ENCODE measurements at regions not wholly inside any gene's neighbourhood (a gene's known extent, or its start where the extent isn't known, plus 50 kb on each side); places are given as distances from the start of the nearest gene placed in this dataset.

- CTCF ChIA-PET = interaction anchor here (0.6 kb wide), 1 partner anchor 1574 kb away, joined by 3 read pairs; no protein-coding TSS in a partner anchor
- no peak for DNase-seq
- Mint-ChIP-seq H3K36me3 (ENCODE audit: low read depth) (no peaks in the 10 kb centered on the region), H3K27me3 (peaks cover 1% of the 10 kb centered on the region), H3K27ac (no peak overlapping the region), H3K4me3 (no peak overlapping the region), H3K4me1 (no peaks in the 10 kb centered on the region), H3K9me3 (no peaks in the 10 kb centered on the region)
- POLR2A ChIA-PET = no interaction called here
Observed at GRCh38 chr6:169035385-169036240, 218.0 kb downstream of the THBS2 start.

- Mint-ChIP-seq H3K9me3 (no peaks in the 10 kb centered on the region), H3K27me3 (peaks cover 1% of the 10 kb centered on the region), H3K4me1 (no peaks in the 10 kb centered on the region), H3K27ac (no peak overlapping the region), H3K4me3 (no peak overlapping the region), H3K36me3 (ENCODE audit: low read depth) (no peaks in the 10 kb centered on the region)
- ChIA-PET POLR2A (no interaction called here), CTCF (interaction anchor here (1.4 kb wide), 1 partner anchor 15 kb away, joined by 3 read pairs; no protein-coding TSS in a partner anchor)
- no peak for DNase-seq
Observed at GRCh38 chr6:169034516-169035167, 219.0 kb downstream of the THBS2 start.

DNA sequence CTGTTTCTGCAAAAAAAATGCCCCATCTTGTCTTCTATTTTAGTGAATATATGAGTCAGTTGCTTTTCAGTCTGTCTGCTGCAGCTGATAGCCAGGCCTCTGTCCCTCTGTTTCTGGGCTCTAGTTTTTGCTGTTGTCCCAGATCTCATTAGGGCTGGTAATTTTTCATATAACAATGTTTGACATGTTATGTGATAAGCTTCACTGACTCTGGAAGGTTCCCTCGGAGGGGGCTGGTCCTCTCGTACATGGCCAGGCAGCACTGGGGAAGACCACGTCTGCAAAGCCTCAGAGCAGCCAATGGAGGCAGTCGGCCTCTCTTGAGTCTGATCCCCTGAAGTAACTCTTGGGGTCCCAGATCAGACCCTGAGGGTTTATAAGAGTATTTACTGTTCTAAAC is 223.8 kb downstream of the THBS2 start:
- H3K4me1 Mint-ChIP-seq = no peaks in the 10 kb centered on the region
- DNase-seq = no peak
- no peak overlapping the region for H3K4me3 Mint-ChIP-seq
- POLR2A ChIA-PET = no interaction called here
- H3K9me3 Mint-ChIP-seq = no peaks in the 10 kb centered on the region
- CTCF ChIA-PET = no interaction called here
- no peaks in the 10 kb centered on the region for H3K36me3 Mint-ChIP-seq (ENCODE audit: low read depth)
- H3K27me3 Mint-ChIP-seq = peaks cover 1% of the 10 kb centered on the region
- no peak overlapping the region for H3K27ac Mint-ChIP-seq

DNA sequence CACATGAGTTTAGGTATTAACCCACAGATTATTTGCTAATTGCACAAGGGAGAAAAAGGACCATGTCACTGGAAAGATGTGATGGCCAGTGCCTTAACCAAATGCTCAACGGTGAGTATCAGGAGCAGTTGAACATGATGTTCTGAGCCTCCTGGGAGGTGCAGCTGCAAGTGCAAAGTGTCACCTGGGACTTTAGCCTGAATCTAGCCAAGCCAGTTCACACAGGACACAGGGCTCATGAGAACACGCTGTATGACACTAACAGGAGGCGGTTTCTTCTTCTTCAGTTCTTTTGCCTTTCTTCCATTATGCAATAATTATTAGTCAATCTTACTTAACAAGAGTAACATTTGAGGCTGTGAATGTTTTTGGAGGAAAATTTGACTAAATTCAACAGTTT is 225.3 kb downstream of the THBS2 start:
- H3K27me3 Mint-ChIP-seq = peaks cover 1% of the 10 kb centered on the region
- POLR2A ChIA-PET = no interaction called here
- no peaks in the 10 kb centered on the region for H3K9me3 Mint-ChIP-seq
- no peaks in the 10 kb centered on the region for H3K36me3 Mint-ChIP-seq (ENCODE audit: low read depth)
- no peak overlapping the region for H3K27ac Mint-ChIP-seq
- no peaks in the 10 kb centered on the region for H3K4me1 Mint-ChIP-seq
- H3K4me3 Mint-ChIP-seq = no peak overlapping the region
- no peak for DNase-seq
- CTCF ChIA-PET = no interaction called here

DNA sequence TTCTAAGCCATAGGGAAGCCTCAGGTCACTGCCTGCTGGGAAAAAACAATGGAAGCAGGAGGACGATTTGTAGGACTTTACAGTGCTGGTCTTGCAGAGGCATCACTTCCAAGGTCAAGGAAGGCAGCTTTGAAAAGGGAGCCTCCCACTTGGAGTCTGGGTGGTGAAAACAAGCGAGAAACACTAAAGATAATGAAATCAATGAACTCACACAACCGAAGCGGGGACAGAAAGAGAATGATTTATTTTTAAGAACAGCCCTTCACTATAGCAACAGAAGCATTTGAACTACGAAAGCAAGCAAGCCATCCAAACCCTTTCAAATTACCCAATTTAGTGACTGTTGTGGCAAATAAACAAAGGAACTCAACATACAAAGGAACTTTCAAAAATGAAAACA is 227.5 kb downstream of the THBS2 start:
- Mint-ChIP-seq H3K36me3 (ENCODE audit: low read depth) (no peaks in the 10 kb centered on the region), H3K4me1 (no peaks in the 10 kb centered on the region), H3K4me3 (no peak overlapping the region), H3K9me3 (no peaks in the 10 kb centered on the region), H3K27ac (no peak overlapping the region), H3K27me3 (no peaks in the 10 kb centered on the region)
- ChIA-PET POLR2A (no interaction called here), CTCF (no interaction called here)
- no peak for DNase-seq

GRCh38 chr6:169024047-169024660 is 229.5 kb downstream of the THBS2 start:
- Mint-ChIP-seq H3K4me1 (no peaks in the 10 kb centered on the region), H3K27me3 (no peaks in the 10 kb centered on the region), H3K4me3 (no peak overlapping the region), H3K36me3 (ENCODE audit: low read depth) (no peaks in the 10 kb centered on the region), H3K27ac (no peak overlapping the region), H3K9me3 (no peaks in the 10 kb centered on the region)
- DNase-seq = no peak
- CTCF ChIA-PET = no interaction called here
- POLR2A ChIA-PET = no interaction called here

DNA sequence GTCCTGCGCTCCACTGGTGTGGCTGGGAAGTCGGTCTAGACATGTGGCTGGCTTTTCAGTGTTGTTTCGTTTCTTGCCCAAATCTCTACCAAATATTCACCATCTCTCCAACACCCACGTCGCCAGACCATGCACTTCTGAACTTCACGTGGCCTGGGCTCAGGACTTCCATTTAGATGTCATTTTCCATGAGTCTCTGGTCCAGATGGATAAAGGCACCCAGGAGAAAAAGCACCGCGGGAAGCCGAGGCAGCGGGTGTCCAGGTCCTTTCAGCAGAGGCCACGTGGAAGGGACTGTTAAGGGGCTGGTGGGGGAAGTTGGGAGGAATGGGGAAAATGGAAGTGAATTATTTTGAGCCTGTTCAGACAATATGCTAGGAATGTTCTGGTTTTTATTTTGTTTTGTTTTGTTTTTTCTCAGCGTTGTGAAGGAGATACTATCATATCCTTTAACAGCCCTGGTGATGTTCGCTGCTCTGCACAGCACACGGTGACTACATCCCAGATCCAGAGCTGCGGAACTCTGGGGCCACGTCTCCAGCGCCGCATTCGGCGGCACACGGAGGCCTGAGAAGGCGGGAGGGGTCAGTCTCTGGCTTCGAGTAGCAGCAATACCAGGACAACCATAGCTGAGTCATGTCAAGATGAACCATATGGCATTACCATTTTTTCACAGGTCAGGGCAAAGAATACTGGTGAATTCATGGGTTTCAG is 230.3 kb downstream of the THBS2 start:
- POLR2A ChIA-PET = no interaction called here
- Mint-ChIP-seq H3K27me3 (no peaks in the 10 kb centered on the region), H3K27ac (no peak overlapping the region), H3K4me3 (no peak overlapping the region), H3K9me3 (no peaks in the 10 kb centered on the region), H3K36me3 (ENCODE audit: low read depth) (no peaks in the 10 kb centered on the region), H3K4me1 (no peaks in the 10 kb centered on the region)
- CTCF ChIA-PET = no interaction called here
- no peak for DNase-seq

DNA sequence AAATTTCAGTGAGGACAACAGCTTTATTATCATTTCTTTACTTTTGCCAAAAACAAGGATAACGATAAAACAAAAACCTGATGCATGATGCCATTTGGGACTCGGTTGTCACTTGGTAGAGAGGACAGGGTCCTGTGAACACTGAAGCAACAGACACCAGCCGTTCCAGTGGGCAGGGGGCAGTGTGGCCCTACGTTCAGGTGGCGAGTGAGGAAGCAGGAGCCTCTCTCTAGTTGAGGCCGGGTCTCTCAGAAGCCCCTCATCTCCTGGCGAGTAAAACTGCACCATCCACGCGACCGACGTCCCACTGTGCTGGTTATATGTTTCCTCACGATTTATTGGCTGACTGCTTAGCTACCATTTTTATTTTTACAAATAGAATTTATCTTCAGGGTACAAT is 231.6 kb downstream of the THBS2 start:
- no peak for DNase-seq
- Mint-ChIP-seq H3K36me3 (ENCODE audit: low read depth) (no peaks in the 10 kb centered on the region), H3K4me3 (no peak overlapping the region), H3K27me3 (no peaks in the 10 kb centered on the region), H3K4me1 (no peaks in the 10 kb centered on the region), H3K27ac (no peak overlapping the region), H3K9me3 (peaks cover 3% of the 10 kb centered on the region)
- CTCF ChIA-PET = no interaction called here
- POLR2A ChIA-PET = no interaction called here

DNA sequence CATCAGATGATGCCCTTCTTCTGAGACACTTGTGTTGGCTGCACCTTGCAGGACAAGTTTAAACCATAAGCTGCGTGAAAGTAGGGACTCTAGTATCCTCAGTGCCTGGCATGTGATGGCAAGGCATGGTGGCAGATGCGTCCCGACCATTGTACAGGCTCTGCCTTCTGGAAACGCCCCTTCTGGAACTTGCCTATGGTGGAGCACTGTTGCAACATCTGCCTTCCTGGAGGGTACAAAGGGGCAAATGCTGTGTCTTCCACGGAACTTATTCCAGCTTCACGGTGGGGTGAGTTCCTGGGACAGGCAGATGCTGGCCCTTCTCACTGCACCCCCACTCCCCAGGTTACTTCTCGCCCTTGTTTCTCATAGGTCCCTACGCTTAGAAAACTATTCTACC is 232.8 kb downstream of the THBS2 start:
- ChIA-PET CTCF (no interaction called here), POLR2A (no interaction called here)
- H3K27me3 Mint-ChIP-seq = peaks cover 2% of the 10 kb centered on the region
- H3K4me1 Mint-ChIP-seq = no peaks in the 10 kb centered on the region
- H3K27ac Mint-ChIP-seq = no peak overlapping the region
- H3K36me3 Mint-ChIP-seq (ENCODE audit: low read depth) = no peaks in the 10 kb centered on the region
- DNase-seq = no peak
- peaks cover 3% of the 10 kb centered on the region for H3K9me3 Mint-ChIP-seq
- H3K4me3 Mint-ChIP-seq = no peak overlapping the region

GRCh38 chr6:169019727-169020491 is 233.7 kb downstream of the THBS2 start:
- POLR2A ChIA-PET = no interaction called here
- Mint-ChIP-seq H3K4me1 (no peaks in the 10 kb centered on the region), H3K27me3 (peaks cover 2% of the 10 kb centered on the region), H3K27ac (no peak overlapping the region), H3K9me3 (peaks cover 3% of the 10 kb centered on the region), H3K4me3 (no peak overlapping the region), H3K36me3 (ENCODE audit: low read depth) (no peaks in the 10 kb centered on the region)
- DNase-seq = no peak
- CTCF ChIA-PET = interaction anchor here (0.7 kb wide), 1 partner anchor 14 kb away, joined by 3 read pairs; no protein-coding TSS in a partner anchor

DNA sequence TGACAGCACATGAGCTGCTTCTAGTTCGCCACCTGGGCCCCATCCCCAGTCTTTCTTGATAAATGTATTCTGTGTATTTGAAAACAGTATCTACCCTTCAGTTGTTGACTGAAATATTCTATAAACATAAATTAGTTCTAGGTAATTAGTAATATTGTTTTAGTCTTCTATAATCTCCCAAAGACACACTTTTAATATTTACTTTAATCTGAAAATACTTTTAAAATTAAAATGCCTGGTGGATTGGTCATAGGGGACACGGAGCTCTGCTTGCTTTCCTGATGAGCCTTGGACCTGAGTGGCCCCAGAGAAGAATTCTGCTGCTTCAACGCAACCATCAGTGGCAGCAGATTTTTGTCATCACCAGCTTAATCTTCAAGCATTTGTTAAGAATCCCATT is 234.5 kb downstream of the THBS2 start:
- Mint-ChIP-seq H3K4me1 (no peaks in the 10 kb centered on the region), H3K4me3 (no peak overlapping the region), H3K27me3 (peaks cover 2% of the 10 kb centered on the region), H3K27ac (no peak overlapping the region), H3K9me3 (peaks cover 3% of the 10 kb centered on the region), H3K36me3 (ENCODE audit: low read depth) (no peaks in the 10 kb centered on the region)
- no peak for DNase-seq
- POLR2A ChIA-PET = no interaction called here
- CTCF ChIA-PET = no interaction called here

GRCh38 chr6:169016758-169017157 is 236.9 kb downstream of the THBS2 start:
- peaks cover 2% of the 10 kb centered on the region for H3K27me3 Mint-ChIP-seq
- CTCF ChIA-PET = interaction anchor here (0.6 kb wide), 1 partner anchor 1246 kb away, joined by 3 read pairs; no protein-coding TSS in a partner anchor

More at GRCh38 chr6:169016758-169017157, 236.9 kb downstream of the THBS2 start:
- Mint-ChIP-seq H3K4me3 (no peak overlapping the region), H3K4me1 (no peaks in the 10 kb centered on the region), H3K36me3 (ENCODE audit: low read depth) (no peaks in the 10 kb centered on the region), H3K27ac (no peak overlapping the region), H3K9me3 (peaks cover 3% of the 10 kb centered on the region)
- POLR2A ChIA-PET = no interaction called here
- no peak for DNase-seq

Measured in activated CD4-positive, alpha-beta T cell treated with anti-CD3 and anti-CD28 coated beads, Interleukin-2, amount 10 ng/mL, durations not matched to agents 7 days and 5 days (primary cell).